Neutrophil (primary cell): ENCODE measurements at regions not wholly inside any gene's neighbourhood (a gene's known extent, or its start where the extent isn't known, plus 50 kb on each side); places are given as distances from the start of the nearest gene placed in this dataset.

Experiments
- H3K27ac ChIP-seq: fragments of 200-600 bp; sonication (generic); 2 replicates; pipeline ENCODE4 v1.5.1; 2016; ENCODE audit warnings: mild to moderate bottlenecking, moderate library complexity
- H3K27me3 ChIP-seq: fragments of 200-600 bp; sonication (generic); 2 replicates; pipeline ENCODE4 v1.6.0; 2016; ENCODE audit warnings: mild to moderate bottlenecking
- H3K36me3 ChIP-seq: fragments of 200-600 bp; sonication (generic); 2 replicates; pipeline ENCODE4 v1.5.1; 2017
- H3K4me1 ChIP-seq, 2 experiments: fragments of 200-600 bp in 1 of 2; sonication (generic) in 1 of 2; 1 replicate in 1 of 2; 2 replicates in 1 of 2; pipeline versions ENCODE4 v1.5.1 to v1.6.1; 2013 to 2016; ENCODE audit warnings: low read depth in 1 of 2, low read length in 1 of 2, mild to moderate bottlenecking in 1 of 2, moderate library complexity in 1 of 2; ENCODE audit not compliant: control insufficient read depth in 1 of 2, insufficient read depth in 1 of 2
- H3K4me3 ChIP-seq, 2 experiments: fragments of 200-600 bp in 1 of 2; sonication (generic) in 1 of 2; 1 replicate in 1 of 2; 2 replicates in 1 of 2; pipeline ENCODE4 v1.5.1; 2013 to 2016; ENCODE audit warnings: low read depth in 1 of 2, low read length in 1 of 2, mild to moderate bottlenecking in 1 of 2, moderate library complexity in 1 of 2
- H3K9me3 ChIP-seq: fragments of 200-600 bp; sonication (generic); 2 replicates; pipeline ENCODE4 v1.5.1; 2016
- TF ChIP-seq, protein P1 (sequence below): fragments of 200-600 bp; sonication (generic); IDR thresholded peaks from 2 replicates; pipeline ENCODE4 v1.5.1; 2016; ENCODE audit warnings: antibody characterized with exemption

DNA sequence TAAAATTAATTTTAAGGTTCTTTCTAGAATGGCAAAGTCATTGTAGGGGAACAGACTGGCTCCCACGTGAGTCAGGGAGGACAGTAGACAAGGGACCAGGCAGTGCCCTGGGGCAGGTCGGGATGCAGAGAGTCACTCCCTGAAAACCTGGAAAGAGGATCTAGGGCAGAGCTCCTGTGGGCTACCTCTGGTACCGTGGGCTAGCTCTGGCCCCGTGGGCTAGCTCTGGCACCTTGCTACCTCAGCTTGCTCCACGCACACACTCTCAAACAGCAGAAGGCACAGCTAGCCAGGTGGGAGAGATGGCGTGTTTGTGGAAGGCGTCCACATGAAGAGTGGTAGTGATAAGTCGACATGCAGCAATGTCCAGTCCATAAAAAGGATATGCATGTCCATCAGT, 66.7 kb upstream of the ARHGEF7 start:
- H3K4me1 ChIP-seq, result no peaks in the 10 kb centered on the region

DNA sequence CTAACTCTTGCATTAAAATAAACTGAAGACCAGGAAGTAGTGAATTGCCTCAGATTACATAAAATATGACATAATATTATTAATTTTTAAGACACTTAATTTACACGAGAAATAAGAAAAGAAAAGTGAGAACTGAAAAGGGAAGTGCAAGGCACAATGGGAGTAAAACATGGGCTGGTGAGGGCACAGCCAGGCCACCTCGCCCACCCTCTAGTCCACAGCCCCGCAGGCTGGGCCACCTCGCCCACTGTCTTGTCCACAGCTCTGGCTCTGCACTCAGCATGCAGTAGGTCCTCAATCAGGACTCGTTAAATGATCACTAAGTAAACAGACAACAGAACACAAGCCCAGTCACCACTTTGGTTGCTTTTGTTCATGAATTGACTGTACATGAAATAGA, 67.8 kb upstream of the ARHGEF7 start:
- H3K27ac ChIP-seq, result no peak overlapping the region
- no peaks in the 10 kb centered on the region for H3K27me3 ChIP-seq
- TF ChIP-seq, protein P1, sequence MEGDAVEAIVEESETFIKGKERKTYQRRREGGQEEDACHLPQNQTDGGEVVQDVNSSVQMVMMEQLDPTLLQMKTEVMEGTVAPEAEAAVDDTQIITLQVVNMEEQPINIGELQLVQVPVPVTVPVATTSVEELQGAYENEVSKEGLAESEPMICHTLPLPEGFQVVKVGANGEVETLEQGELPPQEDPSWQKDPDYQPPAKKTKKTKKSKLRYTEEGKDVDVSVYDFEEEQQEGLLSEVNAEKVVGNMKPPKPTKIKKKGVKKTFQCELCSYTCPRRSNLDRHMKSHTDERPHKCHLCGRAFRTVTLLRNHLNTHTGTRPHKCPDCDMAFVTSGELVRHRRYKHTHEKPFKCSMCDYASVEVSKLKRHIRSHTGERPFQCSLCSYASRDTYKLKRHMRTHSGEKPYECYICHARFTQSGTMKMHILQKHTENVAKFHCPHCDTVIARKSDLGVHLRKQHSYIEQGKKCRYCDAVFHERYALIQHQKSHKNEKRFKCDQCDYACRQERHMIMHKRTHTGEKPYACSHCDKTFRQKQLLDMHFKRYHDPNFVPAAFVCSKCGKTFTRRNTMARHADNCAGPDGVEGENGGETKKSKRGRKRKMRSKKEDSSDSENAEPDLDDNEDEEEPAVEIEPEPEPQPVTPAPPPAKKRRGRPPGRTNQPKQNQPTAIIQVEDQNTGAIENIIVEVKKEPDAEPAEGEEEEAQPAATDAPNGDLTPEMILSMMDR, result no peak
- H3K9me3 ChIP-seq, result no peaks in the 10 kb centered on the region
- H3K36me3 ChIP-seq, result no peaks in the 10 kb centered on the region
- no peaks in the 10 kb centered on the region for H3K4me1 ChIP-seq
- no peak overlapping the region for H3K4me3 ChIP-seq

More for the DNA sequence above, 66.7 kb upstream of the ARHGEF7 start:
- Histone ChIP-seq H3K4me3 (no peak overlapping the region), H3K9me3 (no peaks in the 10 kb centered on the region), H3K27ac (no peak overlapping the region), H3K36me3 (no peaks in the 10 kb centered on the region), H3K27me3 (no peaks in the 10 kb centered on the region)
- TF ChIP-seq, protein P1, result no peak

DNA sequence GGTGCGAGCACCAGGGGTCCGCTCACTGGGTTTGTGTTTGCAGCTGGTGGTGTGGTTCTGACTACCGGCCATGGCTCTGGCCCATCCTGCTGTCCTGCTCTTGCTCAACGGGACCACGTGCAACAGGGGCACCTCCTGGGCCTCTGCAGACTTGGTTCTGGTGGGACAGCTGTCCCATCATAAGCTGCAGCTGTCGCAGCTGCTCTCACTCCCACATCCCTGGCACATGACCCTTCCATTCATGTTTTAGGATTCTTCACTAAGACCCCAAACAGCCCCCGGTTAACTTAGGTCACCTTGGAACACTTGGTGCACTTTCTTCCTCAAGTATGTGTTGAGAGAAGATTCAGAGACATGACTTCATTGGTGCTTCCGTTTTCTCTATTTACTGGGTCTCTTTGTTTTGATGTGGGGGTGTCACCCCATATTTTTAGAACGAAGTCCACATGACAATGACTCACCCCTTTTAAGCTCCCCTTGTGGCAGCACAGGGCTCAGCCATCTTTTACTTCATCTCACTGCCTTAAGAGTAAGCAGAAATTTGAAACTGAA, 68.4 kb upstream of the ARHGEF7 start:
- TF ChIP-seq, protein P1, result no peak
- H3K27ac ChIP-seq, result no peak overlapping the region
- no peak overlapping the region for H3K4me3 ChIP-seq
- no peaks in the 10 kb centered on the region for H3K27me3 ChIP-seq
- no peaks in the 10 kb centered on the region for H3K36me3 ChIP-seq
- no peaks in the 10 kb centered on the region for H3K9me3 ChIP-seq
- H3K4me1 ChIP-seq, result no peaks in the 10 kb centered on the region

- H3K27ac ChIP-seq, result no peak overlapping the region
- no peaks in the 10 kb centered on the region for H3K27me3 ChIP-seq
- H3K4me1 ChIP-seq, result no peaks in the 10 kb centered on the region
- H3K4me3 ChIP-seq, result no peak overlapping the region
- TF ChIP-seq, protein P1, result no peak
- no peaks in the 10 kb centered on the region for H3K36me3 ChIP-seq
- H3K9me3 ChIP-seq, result no peaks in the 10 kb centered on the region
Observed at GRCh38 chr13:111045170-111045569, 69.9 kb upstream of the ARHGEF7 start.

- no peak overlapping the region for H3K4me3 ChIP-seq
- TF ChIP-seq, protein P1, result no peak
- no peaks in the 10 kb centered on the region for H3K36me3 ChIP-seq
- no peak overlapping the region for H3K27ac ChIP-seq
- no peaks in the 10 kb centered on the region for H3K4me1 ChIP-seq
- no peaks in the 10 kb centered on the region for H3K27me3 ChIP-seq
- H3K9me3 ChIP-seq, result no peaks in the 10 kb centered on the region
Observed at GRCh38 chr13:111044087-111044830, 70.9 kb upstream of the ARHGEF7 start.
